ENCODE measurements at regions not wholly inside any gene's neighbourhood (a gene's known extent, or its start where the extent isn't known, plus 50 kb on each side); places are given as distances from the start of the nearest gene placed in this dataset.

DNA sequence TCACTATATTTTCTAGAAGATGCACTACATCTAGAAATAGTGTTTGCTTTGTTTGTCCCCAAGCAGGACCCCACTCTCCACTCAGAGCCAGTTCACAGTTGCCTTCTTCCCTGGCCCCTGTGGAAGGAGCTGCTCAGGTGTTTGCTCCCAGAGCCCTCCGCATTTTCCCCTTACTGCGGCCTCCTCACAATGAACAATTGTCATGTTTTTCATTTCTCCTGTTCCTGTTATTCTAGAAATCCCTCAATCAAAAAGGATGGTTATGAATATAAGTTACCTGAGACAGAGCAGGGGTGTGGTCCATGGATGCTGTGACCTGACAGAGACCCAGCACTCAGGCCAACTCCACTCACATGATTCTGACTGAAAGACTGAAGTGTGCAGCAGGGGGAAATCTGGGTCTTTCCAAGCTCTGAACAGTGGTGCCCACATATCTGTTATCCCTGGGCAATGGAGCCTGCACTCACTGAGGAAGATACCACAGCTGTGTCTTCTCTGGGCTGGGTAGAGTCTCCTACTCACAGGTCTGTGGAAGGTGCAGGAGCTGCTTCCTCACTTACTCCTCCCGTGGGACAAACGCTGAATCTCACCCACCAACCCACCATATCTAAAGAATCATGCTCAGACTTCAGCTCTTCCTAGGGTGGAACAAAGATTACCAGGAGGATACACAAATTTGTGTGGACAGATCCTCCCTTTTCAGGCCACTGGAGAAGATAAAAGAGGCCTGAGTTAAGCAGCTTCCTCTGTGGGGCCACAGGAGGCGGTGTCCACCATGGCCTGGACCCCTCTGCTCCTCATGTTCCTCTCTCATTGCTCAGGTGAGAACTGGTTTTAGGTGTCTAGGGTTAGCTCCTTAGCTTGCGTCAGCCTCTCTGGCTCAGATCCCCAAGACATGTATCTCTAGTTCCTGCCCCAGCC, 87.1 kb upstream of the TOP3B start:
- TF ChIP-seq, protein P1, sequence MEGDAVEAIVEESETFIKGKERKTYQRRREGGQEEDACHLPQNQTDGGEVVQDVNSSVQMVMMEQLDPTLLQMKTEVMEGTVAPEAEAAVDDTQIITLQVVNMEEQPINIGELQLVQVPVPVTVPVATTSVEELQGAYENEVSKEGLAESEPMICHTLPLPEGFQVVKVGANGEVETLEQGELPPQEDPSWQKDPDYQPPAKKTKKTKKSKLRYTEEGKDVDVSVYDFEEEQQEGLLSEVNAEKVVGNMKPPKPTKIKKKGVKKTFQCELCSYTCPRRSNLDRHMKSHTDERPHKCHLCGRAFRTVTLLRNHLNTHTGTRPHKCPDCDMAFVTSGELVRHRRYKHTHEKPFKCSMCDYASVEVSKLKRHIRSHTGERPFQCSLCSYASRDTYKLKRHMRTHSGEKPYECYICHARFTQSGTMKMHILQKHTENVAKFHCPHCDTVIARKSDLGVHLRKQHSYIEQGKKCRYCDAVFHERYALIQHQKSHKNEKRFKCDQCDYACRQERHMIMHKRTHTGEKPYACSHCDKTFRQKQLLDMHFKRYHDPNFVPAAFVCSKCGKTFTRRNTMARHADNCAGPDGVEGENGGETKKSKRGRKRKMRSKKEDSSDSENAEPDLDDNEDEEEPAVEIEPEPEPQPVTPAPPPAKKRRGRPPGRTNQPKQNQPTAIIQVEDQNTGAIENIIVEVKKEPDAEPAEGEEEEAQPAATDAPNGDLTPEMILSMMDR (IDR thresholded peaks at IDR 0.05) = no peak
- no peak for TF ChIP-seq POLR2A (IDR thresholded peaks at IDR 0.05)

Measured in right lobe of liver (tissue), 4 donors.